H9 (cell line): ENCODE measurements at regions not wholly inside any gene's neighbourhood (a gene's known extent, or its start where the extent isn't known, plus 50 kb on each side); places are given as distances from the start of the nearest gene placed in this dataset.

Source experiments
- DNase-seq: peaks from one replicate; pipeline ENCODE4 v3.0.0-alpha.2; 2017
- H2AFZ ChIP-seq: one replicate; pipeline ENCODE4 v1.6.1; 2013; ENCODE audit warnings: mild to moderate bottlenecking, low read length, control low read depth, moderate library complexity
- H2AK5ac ChIP-seq: 2 replicates; pipeline ENCODE4 v1.6.1; 2013; ENCODE audit warnings: low read length, control low read depth, mixed read lengths; ENCODE audit not compliant: insufficient read length
- H2BK120ac ChIP-seq: one replicate; pipeline ENCODE4 v1.6.1; 2013; ENCODE audit warnings: low read depth, mild to moderate bottlenecking, low read length, control low read depth, inconsistent platforms; ENCODE audit not compliant: poor library complexity, severe bottlenecking
- H2BK12ac ChIP-seq: 2 replicates; pipeline ENCODE4 v1.6.1; 2013; ENCODE audit warnings: low read length, control low read depth, mixed read lengths, low read depth; ENCODE audit not compliant: insufficient read length
- H2BK15ac ChIP-seq: 2 replicates; pipeline ENCODE4 v1.6.1; 2013; ENCODE audit warnings: low read depth, low read length, control low read depth
- H2BK20ac ChIP-seq: one replicate; pipeline ENCODE4 v1.6.1; 2013; ENCODE audit warnings: low read depth, mild to moderate bottlenecking, low read length, control low read depth, inconsistent platforms; ENCODE audit not compliant: poor library complexity, severe bottlenecking
- H2BK5ac ChIP-seq: 2 replicates; pipeline ENCODE4 v1.6.1; 2013; ENCODE audit warnings: low read length, control low read depth, mixed read lengths; ENCODE audit not compliant: insufficient read length
- H3K14ac ChIP-seq: 2 replicates; pipeline ENCODE4 v1.6.1; 2013; ENCODE audit warnings: low read length, control low read depth; ENCODE audit not compliant: insufficient read depth
- H3K18ac ChIP-seq: 2 replicates; pipeline ENCODE4 v1.6.1; 2013; ENCODE audit warnings: low read depth, mild to moderate bottlenecking, mixed read lengths, low read length, control low read depth; ENCODE audit not compliant: insufficient read length
- H3K23ac ChIP-seq: 2 replicates; pipeline ENCODE4 v1.6.1; 2013; ENCODE audit warnings: low read length, control low read depth, mixed read lengths, low read depth; ENCODE audit not compliant: insufficient read length
- H3K23me2 ChIP-seq: 2 replicates; pipeline ENCODE4 v1.6.1; 2013; ENCODE audit warnings: low read depth, mild to moderate bottlenecking, mixed read lengths, low read length, control low read depth; ENCODE audit not compliant: insufficient read length, poor library complexity, severe bottlenecking
- H3K27ac ChIP-seq: 2 replicates; pipeline ENCODE4 v1.5.1; 2013; ENCODE audit warnings: low read length, control low read depth, mixed read lengths, low read depth; ENCODE audit not compliant: insufficient read length
- H3K27me3 ChIP-seq: 2 replicates; pipeline ENCODE4 v1.6.1; 2013; ENCODE audit warnings: low read length, control low read depth, inconsistent platforms; ENCODE audit not compliant: insufficient read depth
- H3K4ac ChIP-seq: 2 replicates; pipeline ENCODE4 v1.6.1; 2013; ENCODE audit warnings: low read depth, mild to moderate bottlenecking, control low read depth, inconsistent platforms, low read length, moderate library complexity
- H3K4me1 ChIP-seq: 2 replicates; pipeline ENCODE4 v1.6.1; 2013; ENCODE audit warnings: low read length, control low read depth, inconsistent platforms; ENCODE audit not compliant: insufficient read depth
- H3K4me2 ChIP-seq: 2 replicates; pipeline ENCODE4 v1.6.1; 2013; ENCODE audit warnings: low read length, control low read depth, mixed read lengths; ENCODE audit not compliant: insufficient read length, insufficient read depth
- H3K56ac ChIP-seq: 2 replicates; pipeline ENCODE4 v1.6.1; 2013; ENCODE audit warnings: low read depth, mild to moderate bottlenecking, mixed read lengths, low read length, control low read depth; ENCODE audit not compliant: insufficient read length
- H3K79me1 ChIP-seq: 2 replicates; pipeline ENCODE4 v1.6.1; 2013; ENCODE audit warnings: low read depth, mild to moderate bottlenecking, moderate library complexity, low read length, control low read depth, inconsistent platforms; ENCODE audit not compliant: insufficient read depth, poor library complexity, severe bottlenecking
- H3K79me2 ChIP-seq: 2 replicates; pipeline ENCODE4 v1.6.1; 2013; ENCODE audit warnings: low read length, control low read depth, inconsistent platforms; ENCODE audit not compliant: insufficient read depth
- H3K9ac ChIP-seq: 2 replicates; pipeline ENCODE4 v1.6.1; 2013; ENCODE audit warnings: low read length, control low read depth, mixed read lengths; ENCODE audit not compliant: insufficient read length; ENCODE audit errors: extremely low read depth
- H3K9me3 ChIP-seq: one replicate; pipeline ENCODE4 v1.6.1; 2013; ENCODE audit warnings: low read depth, low read length, inconsistent platforms; ENCODE audit not compliant: control insufficient read depth
- H3T11ph ChIP-seq: one replicate; pipeline ENCODE4 v1.6.1; 2013; ENCODE audit warnings: mild to moderate bottlenecking, low read length, control low read depth, inconsistent platforms
- H4K20me1 ChIP-seq: one replicate; pipeline ENCODE4 v1.6.1; 2013; ENCODE audit not compliant: control insufficient read depth, insufficient read length, insufficient read depth
- H4K5ac ChIP-seq: 2 replicates; pipeline ENCODE4 v1.6.1; 2013; ENCODE audit warnings: low read depth, mild to moderate bottlenecking, mixed read lengths, low read length, control low read depth; ENCODE audit not compliant: insufficient read length
- H4K8ac ChIP-seq: replicated peaks from 2 replicates; pipeline ENCODE4 v1.6.1; 2013; ENCODE audit warnings: low read length, control low read depth, mixed read lengths, low read depth; ENCODE audit not compliant: insufficient read length
- H4K91ac ChIP-seq: 2 replicates; pipeline ENCODE4 v1.6.1; 2013; ENCODE audit warnings: low read depth, mild to moderate bottlenecking, moderate library complexity, mixed read lengths, low read length, control low read depth; ENCODE audit not compliant: insufficient read length
- H3K27ac Mint-ChIP-seq, 3 experiments: 2 replicates in 2 of 3; 3 replicates in 1 of 3; pipeline ENCODE4 v1.8.0; 2020 to 2021; ENCODE audit warnings: mixed read lengths in 3 of 3, mild to moderate bottlenecking in 1 of 3, moderate library complexity in 1 of 3
- H3K27me3 Mint-ChIP-seq: 2 replicates; pipeline ENCODE4 v1.8.0; 2021; ENCODE audit warnings: low read depth, mild to moderate bottlenecking, moderate library complexity, mixed read lengths
- H3K36me3 Mint-ChIP-seq, 3 experiments: 2 replicates in 2 of 3; 3 replicates in 1 of 3; pipeline ENCODE4 v1.8.0; 2020 to 2021; ENCODE audit warnings: low read depth in 3 of 3, mixed read lengths in 3 of 3; ENCODE audit not compliant: insufficient read depth in 1 of 3
- H3K4me1 Mint-ChIP-seq, 2 experiments: 2 replicates each; pipeline ENCODE4 v1.8.0; 2020; ENCODE audit warnings: mixed read lengths in 2 of 2
- H3K4me3 Mint-ChIP-seq, 2 experiments: 2 replicates in 1 of 2; 3 replicates in 1 of 2; pipeline ENCODE4 v1.8.0; 2020 to 2021; ENCODE audit warnings: mild to moderate bottlenecking in 2 of 2, mixed read lengths in 2 of 2, moderate library complexity in 1 of 2
- H3K9me3 Mint-ChIP-seq, 2 experiments: 2 replicates in 1 of 2; 3 replicates in 1 of 2; pipeline ENCODE4 v1.8.0; 2020; ENCODE audit warnings: mild to moderate bottlenecking in 2 of 2, mixed read lengths in 2 of 2, moderate library complexity in 1 of 2
- WGBS: extraction: QIAGEN DNeasy Blood & Tissue Kit; methylation state at CpG from one replicate; pipeline ENCODE4 v1.1.7; 2013; ENCODE audit warnings: missing lambda C conversion rate, low lambda C conversion rate, mixed read lengths; ENCODE audit not compliant: insufficient read length; ENCODE audit errors: extremely low coverage; 5-methylcytosine and 5-hydroxymethylcytosine counted together
- TF ChIP-seq, protein P1 (sequence below): fragments of 200-600 bp; sonication (generic); conservative IDR thresholded peaks from 3 replicates; pipeline ENCODE4 v1.8.0; 2021; ENCODE audit warnings: antibody characterized with exemption, mild to moderate bottlenecking

DNA sequence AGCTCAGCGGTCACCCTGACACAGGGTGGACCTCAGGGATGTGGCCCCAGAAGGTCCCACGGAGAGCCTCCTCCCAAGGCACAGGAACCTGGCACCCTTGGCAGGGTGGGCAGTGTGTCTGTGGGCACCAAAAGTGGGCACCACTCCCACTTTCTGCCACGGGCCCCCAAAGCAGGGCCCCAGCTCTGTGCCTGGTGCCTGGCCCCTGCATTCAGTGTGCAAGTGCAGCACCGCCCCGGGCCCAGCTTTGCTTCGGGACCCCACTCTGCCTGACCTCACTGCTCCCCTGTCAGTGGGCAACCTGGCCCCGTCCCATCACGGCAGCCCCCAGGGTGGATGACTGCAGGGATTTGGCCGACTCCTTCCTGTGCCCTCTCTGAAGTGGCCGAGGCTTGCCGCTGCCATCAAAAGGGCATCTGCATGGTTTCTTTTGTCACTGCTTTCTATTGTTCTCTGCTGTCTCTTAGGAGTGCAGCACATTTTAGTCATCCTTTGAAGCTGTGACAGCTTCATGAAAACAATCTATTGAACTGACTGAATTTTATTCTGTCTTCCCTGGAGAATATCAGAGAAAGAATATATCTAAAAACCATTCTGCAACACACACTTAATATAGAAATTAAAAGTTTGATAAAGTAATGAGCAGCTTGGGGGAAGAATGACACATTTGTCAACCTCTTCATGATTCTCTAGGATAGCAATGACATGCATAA, 302.4 kb downstream of the FAM47B start:
- Histone ChIP-seq H2BK20ac (no peak overlapping the region), H3K79me2 (no peaks in the 10 kb centered on the region), H3K23me2 (no peaks in the 10 kb centered on the region), H2BK120ac (no peak overlapping the region), H3K27ac (no peak overlapping the region), H3K9ac (no peak overlapping the region), H3K56ac (no peak overlapping the region), H4K20me1 (no peaks in the 10 kb centered on the region), H3K79me1 (no peaks in the 10 kb centered on the region), H2BK5ac (no peak overlapping the region), H3K14ac (no peak overlapping the region; the same call in 1 of the 2 replicates), H3K4me1 (no peaks in the 10 kb centered on the region), H4K8ac (no peak overlapping the region), H3K18ac (no peak overlapping the region), H3K23ac (no peak overlapping the region), H3K4ac (no peak overlapping the region), H2BK12ac (no peak overlapping the region), H4K5ac (no peak overlapping the region), H3K9me3 (no peaks in the 10 kb centered on the region), H2BK15ac (no peak overlapping the region), H3T11ph (no peak overlapping the region), H4K91ac (no peak overlapping the region), H3K4me2 (no peak overlapping the region), H3K27me3 (no peaks in the 10 kb centered on the region), H2AFZ (no peak overlapping the region), H2AK5ac (no peak overlapping the region)
- DNase-seq = no peak
- no CpG with 5 or more reads among the region's 11 CpGs for WGBS
- Mint-ChIP-seq H3K36me3 (no peaks in the 10 kb centered on the region; a peak in 1 of 7 replicates), H3K27me3 (no peaks in the 10 kb centered on the region), H3K4me1 (no peaks in the 10 kb centered on the region), H3K9me3 (peaks cover 59 to 66% of the 10 kb centered on the region in 2 experiments), H3K4me3 (no peak overlapping the region), H3K27ac (no peak overlapping the region)
- TF ChIP-seq, protein P1, sequence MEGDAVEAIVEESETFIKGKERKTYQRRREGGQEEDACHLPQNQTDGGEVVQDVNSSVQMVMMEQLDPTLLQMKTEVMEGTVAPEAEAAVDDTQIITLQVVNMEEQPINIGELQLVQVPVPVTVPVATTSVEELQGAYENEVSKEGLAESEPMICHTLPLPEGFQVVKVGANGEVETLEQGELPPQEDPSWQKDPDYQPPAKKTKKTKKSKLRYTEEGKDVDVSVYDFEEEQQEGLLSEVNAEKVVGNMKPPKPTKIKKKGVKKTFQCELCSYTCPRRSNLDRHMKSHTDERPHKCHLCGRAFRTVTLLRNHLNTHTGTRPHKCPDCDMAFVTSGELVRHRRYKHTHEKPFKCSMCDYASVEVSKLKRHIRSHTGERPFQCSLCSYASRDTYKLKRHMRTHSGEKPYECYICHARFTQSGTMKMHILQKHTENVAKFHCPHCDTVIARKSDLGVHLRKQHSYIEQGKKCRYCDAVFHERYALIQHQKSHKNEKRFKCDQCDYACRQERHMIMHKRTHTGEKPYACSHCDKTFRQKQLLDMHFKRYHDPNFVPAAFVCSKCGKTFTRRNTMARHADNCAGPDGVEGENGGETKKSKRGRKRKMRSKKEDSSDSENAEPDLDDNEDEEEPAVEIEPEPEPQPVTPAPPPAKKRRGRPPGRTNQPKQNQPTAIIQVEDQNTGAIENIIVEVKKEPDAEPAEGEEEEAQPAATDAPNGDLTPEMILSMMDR = no peak
